Amygdala (tissue), 56 donors: ENCODE measurements at regions not wholly inside any gene's neighbourhood (a gene's known extent, or its start where the extent isn't known, plus 50 kb on each side); places are given as distances from the start of the nearest gene placed in this dataset.

ENCODE experiments used
- DNase-seq, 56 donors: peaks; one replicate each; lab custom pipeline; 2025; lab: John Stamatoyannopoulos, UW

DNA sequence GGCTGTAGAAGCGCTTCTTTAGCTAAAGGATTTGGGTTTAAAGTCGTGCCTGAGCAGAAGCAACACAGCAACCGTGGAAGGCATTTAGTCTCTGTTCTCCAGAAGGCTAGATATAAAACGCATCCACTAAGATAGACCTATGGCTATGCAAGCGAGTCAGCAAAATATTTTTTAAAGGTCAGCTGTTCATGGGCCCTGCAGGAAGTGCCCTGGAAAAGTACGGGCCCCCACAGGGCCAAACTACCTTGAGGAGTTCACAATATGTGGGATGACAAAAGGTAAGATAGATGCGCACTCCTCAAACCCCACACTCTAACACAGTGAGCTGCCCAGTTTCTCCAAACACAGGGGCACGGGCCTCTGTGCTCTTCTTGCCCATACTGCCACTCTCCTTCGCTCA, 261.6 kb downstream of the VPS13C start:
- DNase-seq: no peak

DNA sequence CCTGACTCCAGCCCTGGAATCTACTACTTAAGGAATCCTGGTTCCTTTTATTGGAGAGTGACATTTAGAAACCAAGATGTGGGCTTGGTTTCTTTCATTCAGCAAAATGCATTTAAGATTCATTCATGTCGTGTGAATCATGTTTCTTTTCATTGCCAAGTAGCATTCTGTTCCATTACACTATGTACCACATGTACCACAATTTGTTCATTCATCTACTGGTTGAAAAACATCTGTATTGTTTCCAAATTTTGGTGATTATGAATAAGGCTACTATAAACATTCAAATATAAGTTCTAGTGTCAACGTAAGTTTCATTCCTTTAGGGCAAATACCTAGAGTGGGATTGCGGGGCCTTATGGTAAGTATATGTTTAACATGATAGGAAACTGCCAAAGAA, 264.2 kb downstream of the VPS13C start:
- no peak for DNase-seq

DNA sequence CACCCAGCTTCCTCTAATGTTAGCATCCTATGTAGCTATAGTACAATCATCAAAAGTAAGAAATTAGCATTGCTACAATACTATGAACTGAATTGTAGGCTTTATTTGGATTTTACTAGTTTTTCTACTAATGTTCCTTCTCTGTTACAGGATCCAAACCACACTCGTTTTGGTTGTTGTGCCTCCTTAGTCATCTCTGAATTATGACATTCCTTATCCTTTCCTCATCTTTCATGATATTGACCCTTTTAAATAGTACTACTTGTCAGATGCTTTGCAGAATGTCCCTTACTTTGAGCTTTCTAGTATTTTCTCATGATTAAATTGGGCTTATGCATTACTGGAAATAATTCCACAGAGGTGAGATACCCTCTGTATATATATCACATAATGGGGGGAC, 265.4 kb downstream of the VPS13C start:
- no peak for DNase-seq

DNA sequence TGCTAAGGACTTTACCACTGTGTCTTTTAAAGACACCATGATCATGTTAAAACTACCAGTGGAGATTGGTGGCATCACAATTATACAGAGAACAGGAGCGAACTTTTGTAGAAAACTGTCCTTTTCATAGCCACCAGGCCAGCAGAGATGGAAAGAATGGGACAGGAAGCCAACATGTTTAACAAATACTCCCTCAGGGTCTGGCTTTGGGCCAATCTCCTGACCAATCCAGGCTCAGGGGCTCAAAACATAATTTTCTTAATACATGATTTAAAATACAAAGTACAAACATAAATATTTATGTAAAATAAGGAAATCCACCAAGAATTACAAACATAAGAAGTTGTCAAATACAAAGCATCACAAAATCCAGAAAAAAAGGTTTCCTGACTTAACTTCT, 266.0 kb downstream of the VPS13C start:
- no peak for DNase-seq

DNA sequence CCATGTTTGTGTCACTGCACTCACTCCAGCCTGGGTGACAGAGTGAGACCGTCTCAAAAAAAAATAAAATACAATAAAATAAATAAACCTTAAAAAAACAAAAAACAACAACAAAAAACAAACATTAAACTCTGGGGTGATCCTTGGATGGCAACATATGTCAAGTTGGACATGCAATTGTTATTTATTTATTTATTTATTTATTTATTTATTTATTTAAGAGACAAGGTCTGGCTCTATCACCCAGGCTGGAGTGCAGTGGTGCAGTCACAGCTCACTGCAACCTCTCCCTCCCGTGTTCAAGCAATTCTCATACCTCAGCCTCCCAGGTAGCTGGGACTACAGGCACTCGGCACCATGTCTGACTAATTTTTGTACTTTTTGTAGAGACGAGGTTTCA, 275.5 kb downstream of the VPS13C start:
- DNase-seq: no peak

DNA sequence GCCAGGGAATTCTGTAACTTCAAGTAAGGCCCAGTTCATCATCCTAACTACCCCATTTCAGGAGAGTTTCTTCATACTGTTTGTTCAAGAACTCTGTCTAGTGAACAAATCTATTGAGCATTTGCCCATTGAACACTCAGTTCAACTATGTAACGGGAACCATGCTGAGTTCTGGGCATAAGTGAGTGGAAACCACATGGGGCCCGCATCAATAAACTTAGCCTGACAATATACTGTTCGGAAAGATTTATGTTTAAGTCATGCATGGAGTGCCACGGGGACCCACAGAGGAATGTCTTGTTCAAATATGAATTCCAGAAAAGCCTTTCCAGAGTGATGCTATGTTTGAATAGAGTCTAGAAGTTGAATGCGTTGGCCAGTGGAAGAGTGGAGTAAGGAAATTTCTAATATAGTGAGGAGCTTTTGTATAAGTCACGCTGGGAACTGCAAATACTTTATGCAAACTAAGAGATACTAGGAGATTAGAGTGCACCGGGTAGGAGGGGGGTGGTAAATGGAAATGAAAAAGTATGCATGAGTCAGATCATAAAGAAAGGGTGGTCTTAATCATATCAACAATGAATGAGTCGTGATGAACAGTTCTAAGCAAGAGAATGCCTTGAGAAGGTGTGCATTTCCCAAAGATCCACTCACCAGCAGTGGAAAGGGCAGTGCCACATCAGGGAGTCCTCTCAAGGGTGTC, 279.8 kb downstream of the VPS13C start:
- DNase-seq: no peak

DNA sequence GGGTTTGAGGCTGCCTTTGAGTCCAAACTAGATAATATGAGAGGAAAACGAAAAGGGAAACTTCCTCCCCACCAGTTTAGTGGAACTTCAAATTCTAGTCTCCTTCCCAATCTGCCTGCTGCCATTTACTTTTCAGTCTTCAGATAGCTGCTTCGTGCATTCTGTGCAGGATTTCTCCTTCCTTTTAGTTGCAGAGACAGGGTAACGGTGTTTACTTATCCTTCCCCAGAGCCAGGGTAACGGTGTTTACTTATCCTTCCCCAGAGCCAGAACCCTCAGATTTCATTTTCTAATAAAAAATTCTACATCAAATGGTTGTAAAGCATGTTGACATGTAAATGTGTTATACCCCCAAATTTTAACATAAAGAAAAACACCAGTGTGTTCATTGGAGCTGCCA, 282.6 kb downstream of the VPS13C start:
- no peak for DNase-seq

DNA sequence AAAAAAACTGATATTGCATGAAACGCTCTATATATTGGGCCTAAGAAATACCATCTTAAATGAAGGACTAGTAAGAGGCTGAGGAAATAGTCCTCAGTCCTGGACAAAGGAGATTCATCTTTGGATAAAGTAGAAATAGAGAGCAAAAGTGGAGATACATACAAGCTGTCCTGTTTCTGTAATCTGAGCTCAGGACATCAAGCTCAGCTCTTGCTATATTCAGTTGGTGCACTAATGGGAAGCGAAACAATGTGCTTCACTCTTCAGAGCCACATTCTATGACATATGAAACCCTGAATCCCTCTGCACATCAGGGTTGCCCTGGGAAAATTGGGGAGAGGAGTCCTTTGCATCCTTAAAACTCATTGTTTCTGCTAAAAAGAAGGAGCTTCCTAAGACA, 290.7 kb downstream of the VPS13C start:
- no peak for DNase-seq

DNA sequence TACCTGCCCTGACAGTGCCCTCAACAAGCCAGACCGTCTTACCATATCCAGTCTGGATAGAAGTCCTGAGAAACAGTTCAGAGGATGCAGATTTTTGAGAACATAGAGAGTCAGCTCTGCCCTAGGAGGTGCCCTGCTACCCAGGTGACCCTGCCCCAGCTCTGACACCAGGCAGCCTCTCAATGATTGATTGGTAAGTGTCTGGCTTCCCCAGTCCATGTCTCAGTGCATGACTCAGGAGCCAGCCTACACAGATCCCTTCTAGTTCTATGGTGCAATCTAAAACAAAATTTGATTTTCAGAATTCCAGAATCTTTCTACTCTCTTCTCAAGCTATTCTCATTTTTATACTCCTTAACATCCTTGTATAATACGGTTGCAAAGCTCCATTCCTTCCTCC, 292.1 kb downstream of the VPS13C start:
- no peak for DNase-seq

DNA sequence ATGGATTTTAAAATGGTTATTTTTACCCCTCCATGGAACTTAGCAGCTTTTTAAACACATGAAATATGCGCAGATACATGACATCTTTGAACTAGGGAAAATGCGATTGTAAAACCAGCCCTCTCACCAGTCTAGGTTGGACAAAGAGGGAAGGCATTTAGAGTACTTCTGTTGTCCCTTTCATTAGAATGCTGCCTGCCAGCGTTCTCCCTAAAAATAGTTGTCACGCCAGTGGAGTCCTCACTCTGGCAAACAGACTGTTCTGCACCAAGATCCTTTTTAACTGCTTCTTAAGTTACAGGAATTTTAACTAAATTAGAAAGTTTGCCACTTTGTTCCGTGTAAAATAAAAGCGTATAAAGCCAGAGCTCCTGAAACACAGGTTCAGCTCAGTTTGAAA, 295.3 kb downstream of the VPS13C start:
- peak in 15 of 56 donors; percentile 3 to 54 (median 10) for DNase-seq

DNA sequence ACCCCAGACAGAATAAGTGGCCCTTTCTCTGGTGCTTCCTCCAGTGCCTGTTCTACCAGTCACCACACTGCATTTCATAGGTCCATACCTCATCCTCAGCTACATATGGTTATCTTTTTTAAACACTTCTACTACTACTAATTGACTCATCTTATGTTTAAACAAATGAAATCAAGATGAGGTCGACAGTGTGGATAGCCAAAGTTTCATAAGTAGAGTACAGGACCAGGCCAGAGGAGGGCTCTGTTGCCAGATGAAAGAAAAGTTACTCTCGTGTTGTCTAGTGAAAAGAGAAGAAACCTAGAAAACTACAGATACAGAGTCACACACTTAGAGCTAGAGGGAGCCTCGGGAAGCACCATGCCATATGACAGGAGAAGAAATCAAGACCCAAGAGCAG, 296.1 kb downstream of the VPS13C start:
- no peak for DNase-seq

DNA sequence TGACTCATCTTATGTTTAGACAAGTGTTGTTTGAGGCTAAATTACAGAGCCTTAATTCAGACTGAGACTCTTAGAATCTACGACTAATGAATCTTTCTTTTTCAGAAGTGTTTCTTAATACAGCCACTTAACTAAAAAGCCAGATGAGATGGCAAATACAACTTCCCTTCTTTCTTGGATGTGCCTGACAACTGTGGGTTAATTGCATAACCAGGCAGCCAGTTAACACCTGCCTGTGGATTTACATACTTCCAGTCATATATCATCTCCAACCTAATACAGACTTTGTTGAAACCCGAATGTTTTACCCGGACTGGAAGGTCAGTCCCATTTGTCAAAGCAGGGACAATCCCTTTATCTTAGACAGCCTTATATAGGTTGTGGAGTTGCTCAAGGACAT, 297.6 kb downstream of the VPS13C start:
- DNase-seq: no peak

DNA sequence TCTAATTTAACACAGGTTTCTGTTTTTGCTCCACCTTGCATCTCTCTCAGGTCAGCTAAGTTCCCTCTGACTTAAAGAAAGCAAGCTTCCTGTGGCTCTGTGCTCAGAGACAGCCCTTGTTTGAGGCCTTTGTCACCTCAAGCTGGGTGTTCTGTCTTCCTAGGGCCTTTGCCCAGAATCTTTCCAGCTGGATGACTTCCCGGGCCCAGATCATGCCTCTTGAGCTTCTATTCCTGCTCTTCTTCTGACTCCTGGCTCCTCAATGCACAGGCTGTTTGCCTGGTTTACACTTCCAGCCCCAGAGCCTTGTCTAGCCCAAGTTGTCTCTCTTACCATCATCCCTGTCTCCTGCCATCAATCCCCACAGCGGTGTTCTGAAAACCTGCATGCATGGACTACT, 300.6 kb downstream of the VPS13C start:
- no peak for DNase-seq

DNA sequence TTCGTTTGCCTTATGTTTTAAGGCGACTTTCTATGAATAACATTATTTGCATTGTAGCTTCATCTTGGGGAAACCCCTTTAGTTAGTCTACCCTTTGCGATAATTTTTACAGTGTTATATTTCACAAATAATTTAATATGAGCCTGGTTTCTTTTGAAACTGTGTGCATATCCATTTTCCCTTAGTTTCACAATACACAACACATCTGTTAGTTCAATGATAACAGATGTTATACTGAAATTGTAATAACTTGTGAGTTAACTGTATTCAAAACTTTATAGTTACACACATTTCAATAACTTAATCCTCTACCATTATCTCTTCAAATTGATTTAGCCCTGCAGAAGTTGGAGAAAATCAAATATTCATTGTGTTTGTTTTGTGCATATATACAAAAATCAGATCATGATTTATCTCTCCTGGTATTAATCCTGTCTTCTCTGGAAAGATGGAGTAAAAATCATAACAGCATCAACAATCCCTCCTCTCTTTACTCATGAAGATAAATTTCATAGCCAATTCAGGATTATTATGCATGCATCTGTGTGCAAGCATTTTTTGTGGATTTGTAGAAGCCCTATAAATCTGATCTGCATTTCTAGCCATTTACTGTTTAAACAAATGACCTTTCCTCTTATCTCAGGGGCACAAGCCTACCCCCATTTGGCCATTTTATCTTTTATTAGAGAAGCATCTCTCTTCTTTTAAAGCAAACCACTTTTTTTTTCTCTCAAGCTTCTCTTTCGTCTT, 304.0 kb downstream of the VPS13C start:
- no peak for DNase-seq

DNA sequence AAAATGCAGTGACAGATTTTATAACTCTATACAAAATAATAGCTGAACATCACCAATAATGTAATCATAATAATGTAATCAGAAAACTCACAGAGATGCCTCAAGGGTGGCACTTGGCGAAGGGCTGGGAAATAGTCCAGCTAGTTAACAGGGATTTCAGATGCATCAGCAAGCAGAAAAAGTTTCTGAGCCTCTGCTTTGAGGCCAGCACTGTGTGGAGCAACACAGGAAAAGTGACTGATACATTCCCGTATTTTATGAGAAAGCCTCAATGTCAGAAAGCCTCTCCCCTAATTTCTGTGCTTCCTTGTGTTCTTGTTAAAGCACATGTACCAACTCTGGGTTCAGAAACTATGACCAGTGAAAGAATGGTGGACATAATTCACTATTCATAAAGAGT, 304.8 kb downstream of the VPS13C start:
- no peak for DNase-seq

DNA sequence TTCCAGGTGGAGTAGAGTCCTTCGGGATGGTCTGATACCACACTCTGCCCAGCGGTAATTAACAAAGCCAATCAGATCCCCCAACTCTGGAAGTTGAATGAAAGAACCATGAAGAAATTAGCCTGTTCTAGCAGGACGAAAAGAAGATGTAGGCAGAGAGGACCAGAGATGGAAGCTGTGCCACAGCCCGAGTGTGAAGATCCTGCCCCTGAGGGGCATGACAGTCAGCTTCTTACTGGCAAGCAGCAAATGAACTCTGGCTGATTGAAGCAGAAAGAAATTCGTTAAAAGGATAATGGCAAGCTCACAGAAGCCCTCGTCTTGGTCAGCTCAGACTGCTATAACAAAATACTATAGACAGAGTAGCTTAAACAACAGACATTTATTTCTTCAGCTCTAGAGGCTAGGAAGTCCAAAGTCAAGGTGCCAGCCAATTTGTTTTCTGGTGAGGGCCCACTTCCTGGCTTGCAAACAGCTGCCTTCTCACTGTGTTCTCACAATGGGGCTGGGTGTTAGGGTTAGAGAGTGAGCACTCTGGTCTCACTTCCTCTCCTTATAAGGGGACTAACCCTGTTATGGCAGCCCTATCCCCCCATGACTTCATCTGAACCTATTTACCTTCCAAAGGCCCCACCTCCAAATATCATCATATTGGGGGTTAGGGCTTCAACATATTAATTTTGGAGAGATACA, 307.1 kb downstream of the VPS13C start:
- DNase-seq: no peak

DNA sequence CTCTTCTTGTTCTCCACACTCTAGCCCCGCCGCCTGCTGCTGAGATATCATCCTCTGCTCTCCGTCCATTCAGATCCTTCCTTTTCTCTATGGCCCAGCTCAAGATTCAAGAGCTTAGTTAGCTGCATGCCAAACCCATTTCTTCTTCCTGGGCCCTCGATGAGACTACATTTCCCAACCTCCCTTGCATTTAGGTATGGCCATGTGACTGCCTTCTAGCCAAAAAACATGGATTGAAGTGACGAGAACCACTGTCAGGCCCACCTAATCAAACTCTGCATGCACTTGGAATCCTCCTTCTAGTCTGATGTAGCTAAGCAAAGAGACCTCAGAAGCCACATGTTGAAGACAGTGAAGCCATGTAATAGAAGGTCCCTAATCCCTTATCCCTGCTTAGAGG, 308.2 kb downstream of the VPS13C start:
- no peak for DNase-seq

DNA sequence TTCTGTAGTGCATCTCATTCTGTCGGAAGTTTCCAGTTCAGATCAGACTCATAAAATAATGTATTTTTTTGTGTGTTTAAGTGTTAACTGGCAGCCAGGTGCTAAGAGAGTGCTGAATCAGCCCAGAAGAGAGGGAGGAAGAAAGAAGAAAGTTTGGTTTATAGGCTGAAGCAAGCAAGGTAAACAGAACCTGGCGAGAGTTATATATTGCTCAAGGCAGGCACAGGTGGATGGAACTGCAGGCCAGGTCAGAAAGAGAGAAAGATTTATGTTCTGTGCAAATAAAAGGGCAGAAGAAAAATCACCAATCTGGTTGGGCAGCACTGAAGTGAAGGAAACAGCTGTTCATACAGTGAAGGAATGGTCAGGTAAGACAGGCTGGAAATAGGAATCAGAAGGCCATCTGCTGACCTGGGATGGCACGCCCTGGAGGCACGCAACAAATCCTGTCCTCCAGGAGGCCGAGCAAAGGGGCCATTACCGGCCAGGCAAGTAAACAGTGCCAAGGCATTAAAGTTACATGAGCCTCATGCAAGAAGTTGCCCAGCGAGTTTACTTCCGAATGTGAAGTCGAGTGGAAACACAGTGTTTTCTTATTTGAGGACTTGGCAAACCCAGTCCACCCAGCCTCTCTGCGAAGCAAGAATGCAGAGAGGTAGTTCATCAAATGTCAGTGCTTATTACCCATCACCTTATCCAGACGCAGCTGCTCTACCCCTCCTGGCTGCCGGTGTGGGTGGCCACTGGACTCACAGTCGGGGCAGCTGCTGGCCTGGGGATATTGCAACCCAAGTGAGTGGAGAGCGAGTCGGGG, 309.8 kb downstream of the VPS13C start:
- peak in 18 of 56 donors; percentile 3 to 53 (median 16) for DNase-seq

DNA sequence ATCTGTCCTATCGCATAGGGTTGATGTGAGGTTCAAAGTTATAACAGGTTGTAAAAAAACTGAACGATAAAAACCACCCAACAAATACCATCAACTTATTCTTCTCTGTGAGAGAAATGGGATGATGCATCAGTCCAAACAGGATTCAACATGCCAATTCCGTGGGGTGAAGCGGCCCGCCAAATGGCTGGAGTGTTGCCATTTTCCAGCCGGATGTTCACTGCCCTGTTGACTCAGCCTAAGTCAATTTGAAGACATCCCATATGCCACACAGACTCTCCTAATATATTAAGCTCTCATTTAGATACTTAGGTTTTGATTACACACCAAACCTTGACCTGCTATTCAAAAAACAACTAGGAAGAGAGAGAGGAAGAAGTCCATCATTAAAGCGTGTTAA, 311.1 kb downstream of the VPS13C start:
- DNase-seq: no peak

DNA sequence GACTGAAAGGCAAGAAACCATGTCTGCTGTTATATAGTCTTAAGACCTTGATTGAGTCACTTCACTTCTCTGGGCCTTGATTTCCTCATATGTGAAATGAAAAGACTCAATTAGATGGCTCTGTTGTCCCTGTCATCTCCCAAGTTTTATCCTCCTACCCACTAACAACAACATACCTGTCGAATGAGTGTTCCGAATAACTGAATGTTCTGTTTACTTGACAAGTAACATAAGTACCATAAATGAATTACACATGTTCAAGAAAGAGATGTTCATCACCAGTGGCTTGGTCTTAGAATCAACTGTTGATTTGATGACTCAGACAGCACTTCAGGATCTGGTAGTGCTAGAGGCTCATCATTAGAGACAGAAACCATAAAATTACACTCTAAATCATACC, 311.7 kb downstream of the VPS13C start:
- no peak for DNase-seq

DNA sequence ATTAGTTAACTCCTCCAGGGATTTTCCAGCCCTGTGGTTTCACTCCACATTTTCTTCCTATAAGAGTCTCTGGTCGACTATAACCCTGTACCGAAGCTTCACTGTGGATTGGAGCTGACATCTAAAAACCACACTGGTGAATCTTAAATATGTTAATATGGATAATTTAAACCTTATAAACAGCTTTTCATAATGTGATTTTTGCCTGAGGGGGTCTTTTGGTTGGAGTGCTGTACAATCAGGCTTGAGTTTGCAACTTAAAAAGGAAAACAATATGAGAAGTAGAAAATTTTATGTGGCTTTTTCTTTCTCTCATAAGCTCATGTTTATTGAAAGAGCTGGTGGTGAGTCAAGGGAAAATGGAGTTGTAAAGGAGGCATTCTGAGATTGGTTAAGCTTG, 313.7 kb downstream of the VPS13C start:
- DNase-seq: no peak
